HCT116 (cell line): ENCODE measurements at regions not wholly inside any gene's neighbourhood (a gene's known extent, or its start where the extent isn't known, plus 50 kb on each side); places are given as distances from the start of the nearest gene placed in this dataset.

Experiments
- ATAC-seq: fragments of 200-7000 bp; cut with Tn5 transposase; 2 replicates; pipeline ENCODE4 v1.9.1; 2020; ENCODE audit warnings: mild to moderate bottlenecking, moderate library complexity
- BruUV-seq: library from RNA; stranded (reverse); fragments of 400-500 nt; replicated peaks from 2 replicates; lab custom pipeline; 2021; lab: Mats Ljungman, UMichigan
- CTCF ChIA-PET: fragments of 300-600 bp; sonication (Branson Sonifier 250); formaldehyde crosslinking; loops from one replicate; lab custom pipeline; 2021; ENCODE audit warnings: antibody characterized with exemption; lab: Charles Lee
- POLR2A ChIA-PET: fragments of 300-600, 350-600 bp; sonication (Branson Sonifier 250); formaldehyde crosslinking; loops from one replicate; lab custom pipeline; 2021; ENCODE audit warnings: antibody characterized with exemption; lab: Charles Lee
- RAD21 ChIA-PET, 2 experiments: fragments of 300-600 bp; sonication (Branson Sonifier 250); formaldehyde crosslinking; loops; one replicate each; lab custom pipeline; 2023; ENCODE audit warnings: low total read pairs in 2 of 2; ENCODE audit not compliant: uncharacterized antibody in 2 of 2, unreplicated experiment in 2 of 2, low non-redundant PET in 1 of 2; lab: Charles Lee
- DNase-seq: peaks from one replicate; pipeline ENCODE4 v3.0.0-alpha.2; 2010; ENCODE audit warnings: low read depth, low spot score
- H2AFZ ChIP-seq: fragments of 200-600 bp; shearing (Covaris generic), sonication (generic); 2 replicates; pipeline ENCODE4 v1.6.1; 2017; ENCODE audit warnings: low read depth, mixed run types, mixed read lengths, antibody characterized with exemption, low read length; ENCODE audit not compliant: poor library complexity, severe bottlenecking
- H3K27ac ChIP-seq: 2 replicates; pipeline ENCODE4 v1.5.1; 2012; ENCODE audit warnings: low read depth, low read length
- H3K27me3 ChIP-seq: fragments of 200-600 bp; sonication (generic); 2 replicates; pipeline ENCODE4 v1.6.1; 2016; ENCODE audit warnings: mixed run types, low read length, mixed read lengths; ENCODE audit not compliant: insufficient read depth
- H3K36me3 ChIP-seq, 2 experiments: fragments of 200-500 bp in 1 of 2; fragments of 200-600 bp in 1 of 2; sonication (Bioruptor generic) in 1 of 2; sonication (generic) in 1 of 2; 2 replicates each; pipeline versions ENCODE4 v1.5.1 to v1.6.1; 2014 to 2016; ENCODE audit warnings: low read length in 2 of 2, inconsistent platforms in 1 of 2, mixed read lengths in 1 of 2, mixed run types in 1 of 2; ENCODE audit not compliant: insufficient read depth in 2 of 2, control insufficient read depth in 1 of 2
- H3K4me1 ChIP-seq, 2 experiments: fragments of 200-600 bp in 1 of 2; sonication (generic) in 1 of 2; 2 replicates each; pipeline versions ENCODE4 v1.5.1 to v1.6.1; 2012 to 2017; ENCODE audit warnings: low read length in 2 of 2, inconsistent platforms in 1 of 2, mild to moderate bottlenecking in 1 of 2, mixed read lengths in 1 of 2, mixed run types in 1 of 2, moderate library complexity in 1 of 2; ENCODE audit not compliant: insufficient read depth in 2 of 2, control insufficient read depth in 1 of 2
- H3K4me2 ChIP-seq: fragments of 200-600 bp; sonication (generic); 2 replicates; pipeline ENCODE4 v1.6.1; 2017; ENCODE audit warnings: mixed run types, low read length, mixed read lengths
- H3K4me3 ChIP-seq, 2 experiments: fragments of 200-600 bp in 1 of 2; sonication (generic) in 1 of 2; replicated peaks in 1 of 2; 2 replicates each; pipeline ENCODE4 v1.5.1; 2011 to 2016; ENCODE audit warnings: low read length in 2 of 2, control low read depth in 1 of 2, low read depth in 1 of 2, mild to moderate bottlenecking in 1 of 2, mixed read lengths in 1 of 2, mixed run types in 1 of 2
- H3K79me2 ChIP-seq: fragments of 200-600 bp; sonication (generic); 2 replicates; pipeline ENCODE4 v1.6.1; 2017; ENCODE audit warnings: mild to moderate bottlenecking, mixed run types, low read length, moderate library complexity, mixed read lengths; ENCODE audit not compliant: insufficient read depth
- H3K9ac ChIP-seq: fragments of 200-600 bp; sonication (generic); 2 replicates; pipeline ENCODE4 v1.6.1; 2016; ENCODE audit warnings: low read length, mixed read lengths
- H3K9me2 ChIP-seq: fragments of 200-600 bp; sonication (generic), shearing (Covaris generic); 2 replicates; pipeline ENCODE4 v1.6.1; 2017; ENCODE audit warnings: mixed run types, mild to moderate bottlenecking, moderate library complexity; ENCODE audit not compliant: insufficient read depth
- H3K9me3 ChIP-seq, 2 experiments: fragments of 200-500 bp in 1 of 2; fragments of 200-600 bp in 1 of 2; sonication (Bioruptor generic) in 1 of 2; sonication (generic) in 1 of 2; 2 replicates each; pipeline ENCODE4 v1.6.1; 2014 to 2017; ENCODE audit warnings: low read length in 2 of 2, mixed read lengths in 2 of 2, inconsistent platforms in 1 of 2, low read depth in 1 of 2, mild to moderate bottlenecking in 1 of 2, mixed run types in 1 of 2, moderate library complexity in 1 of 2; ENCODE audit not compliant: control insufficient read depth in 1 of 2, insufficient read depth in 1 of 2
- H4K20me1 ChIP-seq: fragments of 200-600 bp; sonication (generic), shearing (Covaris generic); 2 replicates; pipeline ENCODE4 v1.6.1; 2017; ENCODE audit warnings: mixed run types, mild to moderate bottlenecking, moderate library complexity; ENCODE audit not compliant: insufficient read depth
- CBX3 ChIP-seq: IDR thresholded peaks from 2 replicates; pipeline ENCODE4 v1.6.1; 2012; ENCODE audit warnings: low read depth
- EGR1 ChIP-seq: IDR thresholded peaks from 2 replicates; pipeline ENCODE4 v1.6.1; 2012; ENCODE audit warnings: low read depth
- ELF1 ChIP-seq: IDR thresholded peaks from 2 replicates; pipeline ENCODE4 v1.6.1; 2012; ENCODE audit warnings: low read depth, borderline replicate concordance
- EZH2 ChIP-seq: fragments of 200-600 bp; sonication (generic); IDR thresholded peaks from 2 replicates; pipeline ENCODE4 v1.6.1; 2017; ENCODE audit warnings: antibody characterized with exemption, mixed run types
- EZH2phosphoT487 ChIP-seq: fragments of 200-600 bp; IDR thresholded peaks from 2 replicates; pipeline ENCODE4 v1.6.1; 2018; ENCODE audit warnings: antibody characterized with exemption, borderline replicate concordance
- JUND ChIP-seq: IDR thresholded peaks from 2 replicates; pipeline ENCODE4 v1.6.1; 2012
- POLR2A ChIP-seq: IDR thresholded peaks from 2 replicates; pipeline ENCODE4 v1.7.0; 2011; ENCODE audit warnings: borderline replicate concordance; ENCODE audit not compliant: insufficient read depth, insufficient read length; ENCODE audit errors: extremely low read depth
- POLR2AphosphoS5 ChIP-seq: IDR thresholded peaks from 2 replicates; pipeline ENCODE4 v1.6.1; 2011; ENCODE audit warnings: mild to moderate bottlenecking, low read depth, low read length, moderate library complexity
- SIN3A ChIP-seq: IDR thresholded peaks from 2 replicates; pipeline ENCODE4 v1.6.1; 2012; ENCODE audit warnings: low read depth
- SP1 ChIP-seq: IDR thresholded peaks from 2 replicates; pipeline ENCODE4 v1.6.1; 2012; ENCODE audit warnings: low read depth
- SRF ChIP-seq: IDR thresholded peaks from 2 replicates; pipeline ENCODE4 v1.6.1; 2012; ENCODE audit warnings: low read depth
- TCF7L2 ChIP-seq: IDR thresholded peaks from 2 replicates; pipeline ENCODE4 v1.7.0; 2011; ENCODE audit warnings: borderline replicate concordance, inconsistent platforms; ENCODE audit not compliant: insufficient read depth, insufficient read length; ENCODE audit errors: extremely low read depth
- YY1 ChIP-seq: IDR thresholded peaks from 2 replicates; pipeline ENCODE4 v1.6.1; 2011; ENCODE audit warnings: low read length, low read depth, moderate library complexity, mild to moderate bottlenecking; ENCODE audit not compliant: insufficient replicate concordance; ENCODE audit errors: extremely low read depth
- ZFX ChIP-seq: fragments of 450-650 bp; IDR thresholded peaks from 2 replicates; pipeline ENCODE4 v1.6.1; 2017
- ZNF274 ChIP-seq: fragments of 200-500 bp; sonication (Bioruptor generic); IDR thresholded peaks from 2 replicates; pipeline ENCODE4 v1.6.1; 2014; ENCODE audit warnings: mild to moderate bottlenecking, low read depth, low read length, inconsistent platforms
- intact Hi-C: fragments of 100-400 bp; cut with micrococcal nuclease; formaldehyde crosslinking; loops from 2 replicates; pipeline ENCODE4 v1.10.0; 2022
- TF ChIP-seq, protein P1 (sequence below): IDR thresholded peaks from 2 replicates; pipeline ENCODE4 v1.6.1; 2011; ENCODE audit warnings: mild to moderate bottlenecking, low read length, moderate library complexity; ENCODE audit not compliant: insufficient replicate concordance; ENCODE audit errors: extremely low read depth
- TF ChIP-seq, protein P2 (sequence below): IDR thresholded peaks from 2 replicates; pipeline ENCODE4 v1.6.1; 2012
- TF ChIP-seq, protein P3 (sequence below): IDR thresholded peaks from 2 replicates; pipeline ENCODE4 v1.6.1; 2012
- TF ChIP-seq, protein P4 (sequence below): IDR thresholded peaks from 2 replicates; pipeline ENCODE4 v1.6.1; 2012; ENCODE audit warnings: low read depth

DNA sequence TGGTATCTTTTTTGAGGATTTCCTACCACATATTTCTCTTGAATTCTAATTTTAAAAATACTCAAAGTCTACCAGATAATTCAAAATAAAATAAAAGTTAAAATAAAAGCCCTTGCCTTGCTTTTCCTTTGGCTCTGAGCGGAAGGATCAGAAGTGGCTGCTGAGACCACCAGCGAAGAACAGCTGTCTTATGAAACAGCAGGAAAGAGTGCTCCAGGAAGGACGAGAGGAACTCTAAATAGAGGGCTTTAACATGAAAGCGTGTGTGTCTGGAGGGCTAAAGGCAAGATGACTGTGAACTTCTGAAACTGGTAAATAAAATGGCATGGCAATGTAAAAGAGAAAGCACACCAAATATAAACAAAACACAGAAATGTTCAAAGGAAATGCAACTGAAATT lies 521.5 kb upstream of the SPRY2 start (continued):
- TF ChIP-seq, protein P1, sequence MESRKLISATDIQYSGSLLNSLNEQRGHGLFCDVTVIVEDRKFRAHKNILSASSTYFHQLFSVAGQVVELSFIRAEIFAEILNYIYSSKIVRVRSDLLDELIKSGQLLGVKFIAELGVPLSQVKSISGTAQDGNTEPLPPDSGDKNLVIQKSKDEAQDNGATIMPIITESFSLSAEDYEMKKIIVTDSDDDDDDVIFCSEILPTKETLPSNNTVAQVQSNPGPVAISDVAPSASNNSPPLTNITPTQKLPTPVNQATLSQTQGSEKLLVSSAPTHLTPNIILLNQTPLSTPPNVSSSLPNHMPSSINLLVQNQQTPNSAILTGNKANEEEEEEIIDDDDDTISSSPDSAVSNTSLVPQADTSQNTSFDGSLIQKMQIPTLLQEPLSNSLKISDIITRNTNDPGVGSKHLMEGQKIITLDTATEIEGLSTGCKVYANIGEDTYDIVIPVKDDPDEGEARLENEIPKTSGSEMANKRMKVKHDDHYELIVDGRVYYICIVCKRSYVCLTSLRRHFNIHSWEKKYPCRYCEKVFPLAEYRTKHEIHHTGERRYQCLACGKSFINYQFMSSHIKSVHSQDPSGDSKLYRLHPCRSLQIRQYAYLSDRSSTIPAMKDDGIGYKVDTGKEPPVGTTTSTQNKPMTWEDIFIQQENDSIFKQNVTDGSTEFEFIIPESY = no peak

DNA sequence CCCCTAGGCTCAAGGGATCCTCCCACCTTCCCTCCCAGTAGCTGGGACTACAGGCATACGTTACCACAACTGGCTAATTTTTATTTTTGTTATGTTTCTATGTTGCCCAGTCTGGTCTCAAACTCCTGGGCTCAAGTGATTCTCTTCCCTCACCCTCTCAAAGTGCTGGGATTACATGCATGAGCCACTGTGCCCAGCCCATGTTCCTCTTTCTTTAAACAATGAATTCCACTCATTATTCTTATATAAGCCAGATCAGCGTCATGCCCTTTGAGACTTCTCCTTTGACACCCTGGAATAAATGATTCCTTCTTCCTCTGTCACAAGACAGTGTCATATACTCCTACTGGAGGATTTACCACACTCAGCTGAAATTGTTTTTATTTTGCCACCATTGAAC lies 519.9 kb upstream of the SPRY2 start:
- RAD21 ChIA-PET = no interaction called here
- H2AFZ ChIP-seq = no peak overlapping the region
- no peak overlapping the region for H3K4me2 ChIP-seq
- H3K79me2 ChIP-seq = no peaks in the 10 kb centered on the region
- CTCF ChIA-PET = no interaction called here
- H3K9me2 ChIP-seq = no peaks in the 10 kb centered on the region
- no peaks in the 10 kb centered on the region for H3K27me3 ChIP-seq
- intact Hi-C loops = no loop called here
- no TSS peak for BruUV-seq
- DNase-seq (no peak), ATAC-seq (no peak)
- POLR2A ChIA-PET = no interaction called here
- TF ChIP-seq, protein P2, sequence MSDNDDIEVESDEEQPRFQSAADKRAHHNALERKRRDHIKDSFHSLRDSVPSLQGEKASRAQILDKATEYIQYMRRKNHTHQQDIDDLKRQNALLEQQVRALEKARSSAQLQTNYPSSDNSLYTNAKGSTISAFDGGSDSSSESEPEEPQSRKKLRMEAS = no peak
- no peak for TF ChIP-seq JUND
- no peak for TF ChIP-seq SIN3A
- TF ChIP-seq YY1 = no peak
- TF ChIP-seq ZNF274 = no peak
- no peak for TF ChIP-seq ZFX
- TF ChIP-seq SRF = no peak
- no peak for TF ChIP-seq EZH2phosphoT487
- TF ChIP-seq POLR2AphosphoS5 = no peak
- TF ChIP-seq ELF1 = no peak
- TF ChIP-seq CBX3 = no peak
- TF ChIP-seq, protein P3, sequence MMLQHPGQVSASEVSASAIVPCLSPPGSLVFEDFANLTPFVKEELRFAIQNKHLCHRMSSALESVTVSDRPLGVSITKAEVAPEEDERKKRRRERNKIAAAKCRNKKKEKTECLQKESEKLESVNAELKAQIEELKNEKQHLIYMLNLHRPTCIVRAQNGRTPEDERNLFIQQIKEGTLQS = no peak
- no peak for TF ChIP-seq TCF7L2
- TF ChIP-seq SP1 = no peak
- no peak for TF ChIP-seq EZH2
- TF ChIP-seq POLR2A = no peak
- TF ChIP-seq, protein P4, sequence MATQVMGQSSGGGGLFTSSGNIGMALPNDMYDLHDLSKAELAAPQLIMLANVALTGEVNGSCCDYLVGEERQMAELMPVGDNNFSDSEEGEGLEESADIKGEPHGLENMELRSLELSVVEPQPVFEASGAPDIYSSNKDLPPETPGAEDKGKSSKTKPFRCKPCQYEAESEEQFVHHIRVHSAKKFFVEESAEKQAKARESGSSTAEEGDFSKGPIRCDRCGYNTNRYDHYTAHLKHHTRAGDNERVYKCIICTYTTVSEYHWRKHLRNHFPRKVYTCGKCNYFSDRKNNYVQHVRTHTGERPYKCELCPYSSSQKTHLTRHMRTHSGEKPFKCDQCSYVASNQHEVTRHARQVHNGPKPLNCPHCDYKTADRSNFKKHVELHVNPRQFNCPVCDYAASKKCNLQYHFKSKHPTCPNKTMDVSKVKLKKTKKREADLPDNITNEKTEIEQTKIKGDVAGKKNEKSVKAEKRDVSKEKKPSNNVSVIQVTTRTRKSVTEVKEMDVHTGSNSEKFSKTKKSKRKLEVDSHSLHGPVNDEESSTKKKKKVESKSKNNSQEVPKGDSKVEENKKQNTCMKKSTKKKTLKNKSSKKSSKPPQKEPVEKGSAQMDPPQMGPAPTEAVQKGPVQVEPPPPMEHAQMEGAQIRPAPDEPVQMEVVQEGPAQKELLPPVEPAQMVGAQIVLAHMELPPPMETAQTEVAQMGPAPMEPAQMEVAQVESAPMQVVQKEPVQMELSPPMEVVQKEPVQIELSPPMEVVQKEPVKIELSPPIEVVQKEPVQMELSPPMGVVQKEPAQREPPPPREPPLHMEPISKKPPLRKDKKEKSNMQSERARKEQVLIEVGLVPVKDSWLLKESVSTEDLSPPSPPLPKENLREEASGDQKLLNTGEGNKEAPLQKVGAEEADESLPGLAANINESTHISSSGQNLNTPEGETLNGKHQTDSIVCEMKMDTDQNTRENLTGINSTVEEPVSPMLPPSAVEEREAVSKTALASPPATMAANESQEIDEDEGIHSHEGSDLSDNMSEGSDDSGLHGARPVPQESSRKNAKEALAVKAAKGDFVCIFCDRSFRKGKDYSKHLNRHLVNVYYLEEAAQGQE = no peak
- no peak for TF ChIP-seq EGR1
- no peaks in the 10 kb centered on the region for H3K9me3 ChIP-seq
- H4K20me1 ChIP-seq = no peaks in the 10 kb centered on the region
- H3K4me3 ChIP-seq = no peak overlapping the region
- H3K9ac ChIP-seq = no peak overlapping the region
- no peak overlapping the region for H3K27ac ChIP-seq
- no peaks in the 10 kb centered on the region for H3K4me1 ChIP-seq
- H3K36me3 ChIP-seq = no peaks in the 10 kb centered on the region
